ENCODE measurements at regions not wholly inside any gene's neighbourhood (a gene's known extent, or its start where the extent isn't known, plus 50 kb on each side); places are given as distances from the start of the nearest gene placed in this dataset.

DNA sequence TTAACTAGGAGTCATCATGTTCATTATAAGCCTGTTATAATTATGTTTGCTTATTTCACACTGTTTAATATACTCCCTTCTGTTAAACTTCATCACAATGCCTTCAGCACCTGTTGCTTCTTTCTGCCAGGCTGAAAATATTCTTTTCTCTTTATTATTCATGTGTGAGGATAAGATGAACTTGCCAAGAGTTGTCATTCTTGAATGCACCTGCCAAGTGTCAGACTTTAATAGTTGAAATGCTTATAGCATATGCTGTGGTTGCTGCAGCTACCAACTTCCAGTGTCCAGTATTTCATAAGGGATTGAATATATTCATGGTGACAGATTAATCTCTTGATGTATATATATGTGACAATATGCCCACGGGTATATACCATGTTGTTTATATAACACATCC is 339.2 kb upstream of the MEOX2 start:
- TF ChIP-seq, protein P1, sequence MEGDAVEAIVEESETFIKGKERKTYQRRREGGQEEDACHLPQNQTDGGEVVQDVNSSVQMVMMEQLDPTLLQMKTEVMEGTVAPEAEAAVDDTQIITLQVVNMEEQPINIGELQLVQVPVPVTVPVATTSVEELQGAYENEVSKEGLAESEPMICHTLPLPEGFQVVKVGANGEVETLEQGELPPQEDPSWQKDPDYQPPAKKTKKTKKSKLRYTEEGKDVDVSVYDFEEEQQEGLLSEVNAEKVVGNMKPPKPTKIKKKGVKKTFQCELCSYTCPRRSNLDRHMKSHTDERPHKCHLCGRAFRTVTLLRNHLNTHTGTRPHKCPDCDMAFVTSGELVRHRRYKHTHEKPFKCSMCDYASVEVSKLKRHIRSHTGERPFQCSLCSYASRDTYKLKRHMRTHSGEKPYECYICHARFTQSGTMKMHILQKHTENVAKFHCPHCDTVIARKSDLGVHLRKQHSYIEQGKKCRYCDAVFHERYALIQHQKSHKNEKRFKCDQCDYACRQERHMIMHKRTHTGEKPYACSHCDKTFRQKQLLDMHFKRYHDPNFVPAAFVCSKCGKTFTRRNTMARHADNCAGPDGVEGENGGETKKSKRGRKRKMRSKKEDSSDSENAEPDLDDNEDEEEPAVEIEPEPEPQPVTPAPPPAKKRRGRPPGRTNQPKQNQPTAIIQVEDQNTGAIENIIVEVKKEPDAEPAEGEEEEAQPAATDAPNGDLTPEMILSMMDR (IDR thresholded peaks at IDR 0.05; ENCODE audit: poor library complexity, severe bottlenecking), result no peak
- Histone ChIP-seq H3K27me3 (ENCODE audit: insufficient read depth, poor library complexity, severe bottlenecking) (no peaks in the 10 kb centered on the region), H3K36me3 (ENCODE audit: low read depth) (no peaks in the 10 kb centered on the region), H3K4me3 (ENCODE audit: severe bottlenecking) (no peak overlapping the region), H3K4me1 (ENCODE audit: insufficient read depth, poor library complexity, severe bottlenecking) (no peaks in the 10 kb centered on the region), H3K27ac (ENCODE audit: poor library complexity, severe bottlenecking) (no peak overlapping the region), H3K9me3 (ENCODE audit: severe bottlenecking) (no peaks in the 10 kb centered on the region)
- DNase-seq (ENCODE audit: low spot score), result no peak
- ATAC-seq (ENCODE audit: low read depth), result no peak

DNA sequence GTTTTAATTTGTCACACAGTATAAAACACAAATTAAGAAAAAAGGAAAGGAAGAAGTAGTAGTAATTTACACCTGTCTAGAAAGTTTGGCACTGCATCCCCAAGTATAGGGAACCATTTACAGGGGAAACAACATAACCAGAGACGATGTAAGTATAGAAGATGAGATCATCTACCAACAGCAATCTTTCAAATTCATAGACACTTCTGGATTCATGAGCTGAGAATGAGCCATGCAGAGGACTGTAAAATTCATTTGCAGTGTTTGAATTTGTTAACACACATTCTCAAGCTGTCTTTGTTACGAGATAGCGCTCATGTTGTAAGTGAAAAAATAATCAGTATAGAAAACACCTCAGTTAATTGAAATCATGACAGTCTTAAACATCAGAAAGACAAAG is 337.0 kb upstream of the MEOX2 start:
- DNase-seq (ENCODE audit: low spot score) (no peak), ATAC-seq (ENCODE audit: low read depth) (no peak)
- TF ChIP-seq, protein P1 (IDR thresholded peaks at IDR 0.05; ENCODE audit: poor library complexity, severe bottlenecking), result no peak
- Histone ChIP-seq H3K4me3 (ENCODE audit: severe bottlenecking) (no peak overlapping the region), H3K9me3 (ENCODE audit: severe bottlenecking) (no peaks in the 10 kb centered on the region), H3K4me1 (ENCODE audit: insufficient read depth, poor library complexity, severe bottlenecking) (no peaks in the 10 kb centered on the region), H3K27ac (ENCODE audit: poor library complexity, severe bottlenecking) (no peak overlapping the region), H3K27me3 (ENCODE audit: insufficient read depth, poor library complexity, severe bottlenecking) (no peaks in the 10 kb centered on the region), H3K36me3 (ENCODE audit: low read depth) (no peaks in the 10 kb centered on the region)

DNA sequence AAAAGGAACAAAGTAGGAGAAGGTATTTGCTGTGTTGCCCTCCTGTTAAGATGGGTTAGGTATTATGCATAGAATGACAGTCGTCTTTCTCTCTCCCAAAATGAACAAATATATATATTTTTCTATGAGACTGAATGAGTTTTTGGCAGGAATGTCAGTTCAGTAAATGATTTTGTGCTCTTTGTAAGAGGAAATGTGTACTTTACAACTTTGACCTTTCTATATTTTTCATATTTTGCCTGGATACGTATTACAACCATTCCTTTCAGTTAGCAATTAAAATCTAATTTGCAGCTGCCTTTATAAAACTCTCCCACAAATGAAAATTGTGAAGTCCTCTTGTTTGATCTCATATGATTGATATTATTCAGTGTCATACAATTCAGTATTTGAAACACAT is 336.6 kb upstream of the MEOX2 start:
- Histone ChIP-seq H3K27ac (ENCODE audit: poor library complexity, severe bottlenecking) (no peak overlapping the region), H3K4me3 (ENCODE audit: severe bottlenecking) (no peak overlapping the region), H3K4me1 (ENCODE audit: insufficient read depth, poor library complexity, severe bottlenecking) (no peaks in the 10 kb centered on the region), H3K36me3 (ENCODE audit: low read depth) (no peaks in the 10 kb centered on the region), H3K9me3 (ENCODE audit: severe bottlenecking) (no peaks in the 10 kb centered on the region), H3K27me3 (ENCODE audit: insufficient read depth, poor library complexity, severe bottlenecking) (no peaks in the 10 kb centered on the region)
- DNase-seq (ENCODE audit: low spot score), result no peak
- TF ChIP-seq, protein P1 (IDR thresholded peaks at IDR 0.05; ENCODE audit: poor library complexity, severe bottlenecking), result no peak
- ATAC-seq (ENCODE audit: low read depth), result no peak

DNA sequence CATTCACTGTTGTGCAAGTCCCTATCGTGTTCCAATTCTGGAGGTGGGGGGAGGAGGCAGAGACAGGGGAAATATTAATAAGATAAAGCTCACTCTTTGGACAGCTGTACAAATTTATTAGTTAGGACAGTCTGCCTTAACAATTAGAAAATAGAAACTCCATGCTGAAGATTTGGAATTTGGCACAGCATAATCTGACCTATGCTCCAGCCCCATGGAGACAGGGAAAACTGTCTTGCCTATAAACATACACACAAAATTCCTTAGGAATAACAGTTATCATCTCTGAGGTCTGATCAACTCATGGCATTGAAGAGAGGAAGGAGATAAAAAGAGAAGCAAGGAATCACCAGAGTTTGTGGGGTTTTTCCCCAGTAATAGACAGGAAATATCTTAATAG is 335.4 kb upstream of the MEOX2 start:
- Histone ChIP-seq H3K27ac (ENCODE audit: poor library complexity, severe bottlenecking) (no peak overlapping the region), H3K27me3 (ENCODE audit: insufficient read depth, poor library complexity, severe bottlenecking) (no peaks in the 10 kb centered on the region), H3K4me3 (ENCODE audit: severe bottlenecking) (no peak overlapping the region), H3K9me3 (ENCODE audit: severe bottlenecking) (no peaks in the 10 kb centered on the region), H3K4me1 (ENCODE audit: insufficient read depth, poor library complexity, severe bottlenecking) (no peaks in the 10 kb centered on the region), H3K36me3 (ENCODE audit: low read depth) (no peaks in the 10 kb centered on the region)
- ATAC-seq (ENCODE audit: low read depth) (no peak), DNase-seq (ENCODE audit: low spot score) (no peak)
- TF ChIP-seq, protein P1 (IDR thresholded peaks at IDR 0.05; ENCODE audit: poor library complexity, severe bottlenecking), result no peak

DNA sequence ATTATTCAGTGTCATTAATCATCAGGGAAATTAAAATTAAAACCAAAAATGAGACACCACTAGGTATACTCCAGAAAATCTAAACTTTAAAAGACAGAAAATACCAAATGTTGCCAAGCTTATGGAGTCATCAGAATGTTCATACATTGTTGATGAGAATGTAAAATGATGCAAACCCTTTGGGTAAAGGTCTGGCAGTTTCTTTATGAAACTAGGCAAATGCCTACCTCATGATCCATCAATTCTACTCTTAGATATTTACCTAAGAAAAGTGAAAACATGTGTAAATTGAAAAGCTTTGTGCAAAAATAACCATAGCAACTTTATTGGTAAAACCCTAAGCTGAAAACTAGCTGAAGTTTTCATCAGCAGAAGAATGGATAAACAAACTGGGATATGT is 329.5 kb upstream of the MEOX2 start:
- no peaks in the 10 kb centered on the region for H3K9me3 ChIP-seq (ENCODE audit: severe bottlenecking)
- ATAC-seq (ENCODE audit: low read depth) (no peak), DNase-seq (ENCODE audit: low spot score) (no peak)
- H3K36me3 ChIP-seq (ENCODE audit: low read depth), result no peaks in the 10 kb centered on the region
- H3K27ac ChIP-seq (ENCODE audit: poor library complexity, severe bottlenecking), result no peak overlapping the region
- no peaks in the 10 kb centered on the region for H3K4me1 ChIP-seq (ENCODE audit: insufficient read depth, poor library complexity, severe bottlenecking)
- H3K4me3 ChIP-seq (ENCODE audit: severe bottlenecking), result no peak overlapping the region
- H3K27me3 ChIP-seq (ENCODE audit: insufficient read depth, poor library complexity, severe bottlenecking), result peaks cover 2% of the 10 kb centered on the region
- TF ChIP-seq, protein P1 (IDR thresholded peaks at IDR 0.05; ENCODE audit: poor library complexity, severe bottlenecking), result no peak
